Kidney (tissue), 13 donors: ENCODE measurements at regions not wholly inside any gene's neighbourhood (a gene's known extent, or its start where the extent isn't known, plus 50 kb on each side); places are given as distances from the start of the nearest gene placed in this dataset.

Experiments
- DNase-seq, 5 donors: peaks; one replicate each; pipeline ENCODE4 v3.0.0-alpha.2; 2013 to 2020
- FAIRE-seq: peaks from 2 replicates; lab custom pipeline; 2012; peaks lifted over from hg19 to GRCh38; lab: Jason Lieb, UNC
- H3K27ac ChIP-seq, 2 donors: one replicate each; pipeline ENCODE4 v1.7.0; 2013; ENCODE audit warnings: low read depth in 2 of 2, low read length in 2 of 2, inconsistent platforms in 1 of 2
- H3K27me3 ChIP-seq: one replicate; pipeline ENCODE4 v1.7.1; 2013; ENCODE audit warnings: low read length, inconsistent platforms; ENCODE audit not compliant: control insufficient read depth, insufficient read depth
- H3K36me3 ChIP-seq, 3 donors: one replicate each; pipeline versions ENCODE4 v1.7.0 to v1.7.1; 2013; ENCODE audit warnings: low read length in 3 of 3, control low read depth in 1 of 3, inconsistent platforms in 1 of 3; ENCODE audit not compliant: insufficient read depth in 3 of 3, control insufficient read depth in 2 of 3
- H3K4me1 ChIP-seq, 3 donors: one replicate each; pipeline versions ENCODE4 v1.7.0 to v1.7.1; 2013; ENCODE audit warnings: low read length in 3 of 3, inconsistent platforms in 1 of 3, low read depth in 1 of 3; ENCODE audit not compliant: control insufficient read depth in 2 of 3, insufficient read depth in 2 of 3
- H3K4me3 ChIP-seq, 3 donors: one replicate each; pipeline versions ENCODE4 v1.7.0 to v1.8.1; 2013; ENCODE audit warnings: low read length in 3 of 3, control low read depth in 1 of 3, inconsistent platforms in 1 of 3
- H3K9ac ChIP-seq, 3 donors: one replicate each; pipeline versions ENCODE4 v1.7.0 to v1.7.1; 2013; ENCODE audit warnings: low read length in 3 of 3, control low read depth in 1 of 3, inconsistent platforms in 1 of 3
- H3K9me3 ChIP-seq, 3 donors: one replicate each; pipeline versions ENCODE4 v1.7.0 to v1.7.1; 2013; ENCODE audit warnings: low read length in 3 of 3, control low read depth in 1 of 3, inconsistent platforms in 1 of 3; ENCODE audit not compliant: control insufficient read depth in 2 of 3, insufficient read depth in 1 of 3
- CTCF ChIP-seq: IDR thresholded peaks from 3 replicates; pipeline ENCODE4 v1.5.1; 2012; ENCODE audit warnings: mild to moderate bottlenecking, moderate library complexity, borderline replicate concordance; ENCODE audit not compliant: insufficient read depth; ENCODE audit errors: extremely low read depth
- intact Hi-C: fragments of 100-400 bp; cut with DNase I; formaldehyde crosslinking; loops from one replicate; pipeline ENCODE4 v1.11.1; 2022
- donor health status: control.
- donor health status: control.
- donor health status: control.
- donor health status: control.
- donor health status: control.
- donor health status: DM: yes; HTN: yes; CAD: no.
- donor health status: Normal renal cell carcinoma (clear cell type).

- intact Hi-C loops = no loop called here
- H3K9me3 ChIP-seq = no peaks in the 10 kb centered on the region
- H3K27me3 ChIP-seq = no peaks in the 10 kb centered on the region
- H3K4me1 ChIP-seq = no peaks in the 10 kb centered on the region
- FAIRE-seq = no peak
- no peak for TF ChIP-seq CTCF
- H3K36me3 ChIP-seq = no peaks in the 10 kb centered on the region
- DNase-seq = no peak
- no peak overlapping the region for H3K9ac ChIP-seq
- no peak overlapping the region for H3K4me3 ChIP-seq
- no peak overlapping the region for H3K27ac ChIP-seq
These were observed 465.4 kb upstream of the TNP1 start for GRCh38 chr2:217325251-217325650.

- no peaks in the 10 kb centered on the region for H3K36me3 ChIP-seq
- H3K4me1 ChIP-seq = no peaks in the 10 kb centered on the region
- no peak overlapping the region for H3K9ac ChIP-seq
- DNase-seq = peak in 1 of 5 donors; percentile 31
- intact Hi-C loops = no loop called here
- no peak for FAIRE-seq
- H3K27me3 ChIP-seq = no peaks in the 10 kb centered on the region
- no peak overlapping the region for H3K27ac ChIP-seq
- no peaks in the 10 kb centered on the region for H3K9me3 ChIP-seq
- no peak overlapping the region for H3K4me3 ChIP-seq
- TF ChIP-seq CTCF = no peak
These were observed 456.9 kb upstream of the TNP1 start for GRCh38 chr2:217316743-217317142.

- no peak for TF ChIP-seq CTCF
- DNase-seq (peak in 3 of 5 donors; percentile 34 to 79 (median 54)), FAIRE-seq (no peak)
- no peaks in the 10 kb centered on the region for H3K4me1 ChIP-seq
- no peaks in the 10 kb centered on the region for H3K27me3 ChIP-seq
- no peaks in the 10 kb centered on the region for H3K9me3 ChIP-seq
- no peak overlapping the region for H3K27ac ChIP-seq
- no peak overlapping the region for H3K4me3 ChIP-seq
- intact Hi-C loops = no loop called here
- no peak overlapping the region for H3K9ac ChIP-seq
- H3K36me3 ChIP-seq = no peaks in the 10 kb centered on the region
These were observed 454.2 kb upstream of the TNP1 start for GRCh38 chr2:217314021-217314460.

GRCh38 chr2:217313386-217313785, 453.5 kb upstream of the TNP1 start:
- no peak for TF ChIP-seq CTCF
- Histone ChIP-seq H3K36me3 (no peaks in the 10 kb centered on the region), H3K4me3 (no peak overlapping the region), H3K9me3 (no peaks in the 10 kb centered on the region), H3K27ac (no peak overlapping the region), H3K4me1 (no peaks in the 10 kb centered on the region), H3K27me3 (no peaks in the 10 kb centered on the region), H3K9ac (no peak overlapping the region)
- FAIRE-seq (no peak), DNase-seq (no peak)
- intact Hi-C loops = no loop called here
